IMR-90 (cell line): ENCODE measurements at regions not wholly inside any gene's neighbourhood (a gene's known extent, or its start where the extent isn't known, plus 50 kb on each side); places are given as distances from the start of the nearest gene placed in this dataset.

Experiments used
- ATAC-seq: fragments of 200-7000 bp; cut with Tn5 transposase; 2 replicates; pipeline ENCODE4 v1.9.1; 2020; ENCODE audit warnings: low read depth, mild to moderate bottlenecking, moderate library complexity
- BruUV-seq: library from RNA; stranded (reverse); fragments of 400-500 nt; replicated peaks from 2 replicates; lab custom pipeline; 2021; lab: Mats Ljungman, UMichigan
- CTCF ChIA-PET: fragments of 300-600 bp; formaldehyde crosslinking; extraction: SDS; loops from one replicate; lab custom pipeline; 2021; ENCODE audit warnings: antibody characterized with exemption; lab: Yijun Ruan, JAX
- POLR2A ChIA-PET: fragments of 300-600 bp; sonication (Branson Sonifier 250); formaldehyde crosslinking; loops from one replicate; lab custom pipeline; 2022; ENCODE audit warnings: antibody characterized with exemption; ENCODE audit not compliant: unreplicated experiment; lab: Charles Lee
- DNase-seq: peaks from one replicate; pipeline ENCODE4 v3.0.0; 2013
- H2AFZ ChIP-seq: replicated peaks from 2 replicates; pipeline ENCODE3; 2013; ENCODE audit warnings: low read length, mild to moderate bottlenecking; ENCODE audit not compliant: poor library complexity
- H2AK5ac ChIP-seq: 2 replicates; pipeline ENCODE4 v1.6.1; 2013; ENCODE audit warnings: low read depth, low read length, inconsistent platforms
- H2AK9ac ChIP-seq: replicated peaks from 2 replicates; pipeline ENCODE3; 2013; ENCODE audit warnings: mild to moderate bottlenecking, low read depth, low read length, moderate library complexity; ENCODE audit not compliant: poor library complexity
- H2BK120ac ChIP-seq: 2 replicates; pipeline ENCODE4 v1.6.1; 2013; ENCODE audit warnings: low read depth, low read length, inconsistent platforms
- H2BK15ac ChIP-seq: 3 replicates; pipeline ENCODE4 v1.6.1; 2013; ENCODE audit warnings: low read depth, low read length, inconsistent platforms
- H2BK20ac ChIP-seq: 2 replicates; pipeline ENCODE4 v1.6.1; 2013; ENCODE audit warnings: low read depth, mild to moderate bottlenecking, inconsistent platforms, low read length, moderate library complexity
- H2BK5ac ChIP-seq: 2 replicates; pipeline ENCODE4 v1.6.1; 2013; ENCODE audit warnings: mild to moderate bottlenecking, low read depth, low read length, inconsistent platforms; ENCODE audit not compliant: poor library complexity, severe bottlenecking
- H3K14ac ChIP-seq: replicated peaks from 2 replicates; pipeline ENCODE4 v1.6.1; 2013; ENCODE audit warnings: low read depth, low read length, inconsistent platforms
- H3K18ac ChIP-seq: 2 replicates; pipeline ENCODE4 v1.6.1; 2013; ENCODE audit warnings: low read depth, low read length, control low read depth
- H3K23ac ChIP-seq: 2 replicates; pipeline ENCODE4 v1.6.1; 2013; ENCODE audit warnings: low read depth, low read length, inconsistent platforms
- H3K27ac ChIP-seq: 2 replicates; pipeline ENCODE4 v1.5.1; 2013; ENCODE audit warnings: mild to moderate bottlenecking, control low read depth, low read length; ENCODE audit not compliant: insufficient read depth
- H3K27me3 ChIP-seq: 2 replicates; pipeline ENCODE4 v1.6.1; 2013; ENCODE audit warnings: low read length; ENCODE audit not compliant: control insufficient read depth, insufficient read depth
- H3K36me3 ChIP-seq: 2 replicates; pipeline ENCODE4 v1.6.1; 2013; ENCODE audit warnings: low read length, mixed read lengths; ENCODE audit not compliant: control insufficient read depth, insufficient read depth
- H3K4ac ChIP-seq: 2 replicates; pipeline ENCODE4 v1.6.1; 2013; ENCODE audit warnings: low read depth, low read length, inconsistent platforms
- H3K4me1 ChIP-seq: 2 replicates; pipeline ENCODE4 v1.6.1; 2013; ENCODE audit warnings: low read length, mixed read lengths; ENCODE audit not compliant: control insufficient read depth, insufficient read depth
- H3K4me2 ChIP-seq: 2 replicates; pipeline ENCODE4 v1.6.1; 2013; ENCODE audit warnings: low read depth, mild to moderate bottlenecking, control low read depth, low read length, moderate library complexity
- H3K4me3 ChIP-seq: 2 replicates; pipeline ENCODE4 v1.5.1; 2013; ENCODE audit warnings: low read depth, mild to moderate bottlenecking, control low read depth, low read length, moderate library complexity; ENCODE audit not compliant: insufficient read depth
- H3K56ac ChIP-seq: 2 replicates; pipeline ENCODE4 v1.6.1; 2013; ENCODE audit warnings: low read length, inconsistent platforms; ENCODE audit not compliant: insufficient read depth; ENCODE audit errors: extremely low read depth
- H3K79me1 ChIP-seq, 2 experiments: 2 replicates each; pipeline ENCODE4 v1.6.1; 2013; ENCODE audit warnings: low read length in 2 of 2, inconsistent platforms in 1 of 2, low read depth in 1 of 2
- H3K9ac ChIP-seq: 2 replicates; pipeline ENCODE4 v1.6.1; 2013; ENCODE audit warnings: low read depth, low read length, control low read depth
- H3K9me1 ChIP-seq: 2 replicates; pipeline ENCODE4 v1.6.1; 2013; ENCODE audit warnings: low read length, inconsistent platforms; ENCODE audit not compliant: insufficient read depth
- H3K9me3 ChIP-seq: 2 replicates; pipeline ENCODE4 v1.6.1; 2013; ENCODE audit warnings: low read length; ENCODE audit not compliant: control insufficient read depth, insufficient read depth
- H4K20me1 ChIP-seq: 2 replicates; pipeline ENCODE4 v1.6.1; 2013; ENCODE audit warnings: low read length, inconsistent platforms; ENCODE audit not compliant: insufficient read depth
- H4K5ac ChIP-seq: 2 replicates; pipeline ENCODE4 v1.6.1; 2013; ENCODE audit warnings: mild to moderate bottlenecking, low read depth, low read length, control low read depth
- H4K8ac ChIP-seq, 2 experiments: 2 replicates each; pipeline ENCODE4 v1.6.1; 2013; ENCODE audit warnings: low read depth in 2 of 2, low read length in 2 of 2, control low read depth in 1 of 2, inconsistent platforms in 1 of 2
- H4K91ac ChIP-seq: 2 replicates; pipeline ENCODE4 v1.6.1; 2013; ENCODE audit warnings: low read depth, low read length, inconsistent platforms; ENCODE audit not compliant: insufficient read depth
- BHLHE40 ChIP-seq: fragments of 150-350 bp; IDR thresholded peaks from 2 replicates; pipeline ENCODE4 v1.6.1; 2016; ENCODE audit warnings: mild to moderate bottlenecking, low read depth, low read length
- CEBPB ChIP-seq: IDR thresholded peaks from 2 replicates; pipeline ENCODE4 v1.6.1; 2012; ENCODE audit warnings: low read depth, low read length, improper control_type of control experiment
- CHD1 ChIP-seq: IDR thresholded peaks from 2 replicates; pipeline ENCODE4 v1.6.1; 2012; ENCODE audit warnings: low read depth, low read length, improper control_type of control experiment
- CTCF ChIP-seq: conservative IDR thresholded peaks from 2 replicates; pipeline ENCODE4 v1.5.1; 2012; ENCODE audit warnings: mild to moderate bottlenecking, low read depth, low read length, improper control_type of control experiment
- ELK1 ChIP-seq: fragments of 150-350 bp; IDR thresholded peaks from 2 replicates; pipeline ENCODE4 v1.6.1; 2016; ENCODE audit warnings: low read depth, mild to moderate bottlenecking, low read length, moderate library complexity, borderline replicate concordance
- FOS ChIP-seq: fragments of 150-350 bp; IDR thresholded peaks from 2 replicates; pipeline ENCODE4 v1.6.1; 2016; ENCODE audit warnings: low read depth, low read length
- MAFK ChIP-seq: IDR thresholded peaks from 2 replicates; pipeline ENCODE4 v1.6.1; 2012; ENCODE audit warnings: low read depth, low read length, improper control_type of control experiment
- MAZ ChIP-seq: IDR thresholded peaks from 2 replicates; pipeline ENCODE4 v1.6.1; 2012; ENCODE audit warnings: low read depth, mild to moderate bottlenecking, low read length, improper control_type of control experiment, moderate library complexity, borderline replicate concordance
- MXI1 ChIP-seq: IDR thresholded peaks from 2 replicates; pipeline ENCODE4 v1.6.1; 2012; ENCODE audit warnings: low read depth, mild to moderate bottlenecking, low read length, moderate library complexity, borderline replicate concordance
- NFE2L2 ChIP-seq: fragments of 150-350 bp; IDR thresholded peaks from 2 replicates; pipeline ENCODE4 v1.6.1; 2016; ENCODE audit warnings: low read depth, mild to moderate bottlenecking, low read length
- POLR2A ChIP-seq: IDR thresholded peaks from 2 replicates; pipeline ENCODE4 v1.6.1; 2012; ENCODE audit warnings: mild to moderate bottlenecking, low read depth, low read length
- RAD21 ChIP-seq: IDR thresholded peaks from 2 replicates; pipeline ENCODE4 v1.6.1; 2012; ENCODE audit warnings: low read length, improper control_type of control experiment
- RCOR1 ChIP-seq: IDR thresholded peaks from 2 replicates; pipeline ENCODE4 v1.6.1; 2012; ENCODE audit warnings: mild to moderate bottlenecking, low read length, improper control_type of control experiment; ENCODE audit not compliant: insufficient replicate concordance
- RFX5 ChIP-seq: IDR thresholded peaks from 2 replicates; pipeline ENCODE4 v1.8.0; 2012; ENCODE audit warnings: low read depth, mild to moderate bottlenecking, low read length, moderate library complexity
- SMC3 ChIP-seq: fragments of 150-350 bp; IDR thresholded peaks from 2 replicates; pipeline ENCODE4 v1.6.1; 2016; ENCODE audit warnings: low read depth, mild to moderate bottlenecking, antibody characterized with exemption, low read length, moderate library complexity
- USF2 ChIP-seq: fragments of 150-350 bp; IDR thresholded peaks from 2 replicates; pipeline ENCODE4 v1.6.1; 2017; ENCODE audit warnings: mild to moderate bottlenecking, antibody characterized with exemption, low read length, low read depth
- WGBS, 2 experiments: methylation state at CpG; one replicate each; pipeline versions ENCODE4 v1.1.5 to v1.1.7; 2013; ENCODE audit warnings: missing lambda C conversion rate in 2 of 2; ENCODE audit not compliant: insufficient read length in 1 of 2; ENCODE audit errors: extremely low coverage in 2 of 2; 5-methylcytosine and 5-hydroxymethylcytosine counted together
- dilution Hi-C: fragments of 300-500 bp; cut with HindIII; formaldehyde crosslinking; loops from one replicate; pipeline ENCODE4 v1.14.3; 2018; ENCODE audit warnings: low sequenced_read_pairs; ENCODE audit not compliant: unreplicated experiment
- in situ Hi-C: fragments of 300-500 bp; cut with MboI; formaldehyde crosslinking; loops from 3 replicates; pipeline ENCODE4 v1.14.3; 2019; ENCODE audit warnings: low sequenced_read_pairs, inconsistent platforms, mixed read lengths
- intact Hi-C: fragments of 100-400 bp; cut with micrococcal nuclease; formaldehyde crosslinking; loops from 2 replicates; pipeline ENCODE4 v1.10.0; 2022

GRCh38 chr3:95350049-95350448 lies 1287.2 kb downstream of the NSUN3 start:
- Histone ChIP-seq H2BK5ac (no peak overlapping the region), H3K36me3 (no peaks in the 10 kb centered on the region), H3K27me3 (no peaks in the 10 kb centered on the region), H4K5ac (no peak overlapping the region), H3K18ac (no peak overlapping the region), H2BK120ac (no peak overlapping the region), H3K56ac (no peak overlapping the region), H3K79me1 (no peaks in the 10 kb centered on the region), H3K14ac (no peak overlapping the region), H2AK5ac (no peak overlapping the region), H3K4ac (no peak overlapping the region), H2BK20ac (no peak overlapping the region), H4K8ac (no peak overlapping the region), H3K27ac (no peak overlapping the region), H3K9me3 (peaks cover 2% of the 10 kb centered on the region), H3K9ac (no peak overlapping the region), H3K9me1 (no peaks in the 10 kb centered on the region), H3K4me1 (no peaks in the 10 kb centered on the region), H2BK15ac (no peak overlapping the region), H3K4me3 (no peak overlapping the region), H4K20me1 (no peaks in the 10 kb centered on the region), H4K91ac (no peak overlapping the region), H2AFZ (no peak overlapping the region), H3K23ac (no peak overlapping the region), H2AK9ac (no peak overlapping the region), H3K4me2 (no peak overlapping the region)
- no TSS peak for BruUV-seq
- in situ Hi-C loops (no loop called here), dilution Hi-C loops (no loop called here), intact Hi-C loops (no loop called here)
- no CpG with 5 or more reads among the region's 4 CpGs for WGBS, 2 experiments
- no peak for ATAC-seq
- no peak for TF ChIP-seq MAZ
- TF ChIP-seq ELK1, result no peak
- TF ChIP-seq CEBPB, result no peak
- TF ChIP-seq RCOR1, result no peak
- TF ChIP-seq RAD21, result no peak
- no peak for TF ChIP-seq SMC3
- TF ChIP-seq MXI1, result no peak
- no peak for TF ChIP-seq POLR2A
- no peak for TF ChIP-seq FOS
- TF ChIP-seq CTCF, result no peak
- no peak for TF ChIP-seq MAFK
- no peak for TF ChIP-seq RFX5
- TF ChIP-seq CHD1, result no peak
- TF ChIP-seq USF2, result no peak
- TF ChIP-seq NFE2L2, result no peak
- TF ChIP-seq BHLHE40, result no peak
- ChIA-PET POLR2A (no interaction called here), CTCF (interaction anchor here (0.6 kb wide), 1 partner anchor 212 kb away, joined by 3 read pairs; no protein-coding TSS in a partner anchor)
- DNase-seq, result no peak
